Left forelimb (tissue), 1 donor: ENCODE measurements at regions not wholly inside any gene's neighbourhood (a gene's known extent, or its start where the extent isn't known, plus 50 kb on each side); places are given as distances from the start of the nearest gene placed in this dataset.
"Not testable (repeated sequence)": the region's sequence is repeated elsewhere in the genome, so short reads cannot be mapped to it uniquely, and the experiment has no call there.

Experiments
- DNase-seq: peaks from one replicate; pipeline ENCODE4 v3.0.0-alpha.2; 2018; ENCODE audit warnings: low spot score

- no peak for DNase-seq
These were observed 58.0 kb upstream of the AHI1 start for GRCh38 chr6:135555550-135555949.

GRCh38 chr6:135557582-135557981, 60.0 kb upstream of the AHI1 start:
- no peak for DNase-seq

- not testable (repeated sequence) for DNase-seq
These were observed 68.1 kb upstream of the AHI1 start for GRCh38 chr6:135565605-135566004.

GRCh38 chr6:135566311-135567068, 69.0 kb upstream of the AHI1 start:
- DNase-seq = no peak

- DNase-seq = no peak
These were observed 70.0 kb upstream of the AHI1 start for GRCh38 chr6:135567375-135568083.

- DNase-seq = no peak
These were observed 70.8 kb upstream of the AHI1 start for GRCh38 chr6:135568379-135568778.

GRCh38 chr6:135572051-135572450, 74.5 kb upstream of the AHI1 start:
- no peak for DNase-seq

- DNase-seq = no peak
These were observed 78.1 kb upstream of the AHI1 start for GRCh38 chr6:135575629-135576028.

GRCh38 chr6:135576055-135576454, 78.5 kb upstream of the AHI1 start:
- DNase-seq = no peak

- no peak for DNase-seq
These were observed 79.6 kb upstream of the AHI1 start for GRCh38 chr6:135577059-135577538.

GRCh38 chr6:135578976-135579375, 81.4 kb upstream of the AHI1 start:
- no peak for DNase-seq

GRCh38 chr6:135581211-135581610, 83.7 kb upstream of the AHI1 start:
- no peak for DNase-seq

- no peak for DNase-seq
These were observed 85.8 kb upstream of the AHI1 start for GRCh38 chr6:135583256-135583761.

GRCh38 chr6:135586388-135586787, 88.8 kb upstream of the AHI1 start:
- no peak for DNase-seq

- no peak for DNase-seq
These were observed 89.3 kb upstream of the AHI1 start for GRCh38 chr6:135586844-135587243.

GRCh38 chr6:135592276-135592675, 94.7 kb upstream of the AHI1 start:
- no peak for DNase-seq

- DNase-seq = no peak
These were observed 96.5 kb upstream of the AHI1 start for GRCh38 chr6:135594000-135594399.

GRCh38 chr6:135600086-135600702, 102.7 kb upstream of the AHI1 start:
- no peak for DNase-seq

GRCh38 chr6:135600931-135601330, 103.4 kb upstream of the AHI1 start:
- DNase-seq = no peak

GRCh38 chr6:135601857-135602256, 104.3 kb upstream of the AHI1 start:
- no peak for DNase-seq

- DNase-seq = no peak
These were observed 105.7 kb upstream of the AHI1 start for GRCh38 chr6:135603249-135603648.

- DNase-seq = no peak
These were observed 106.7 kb upstream of the AHI1 start for GRCh38 chr6:135604035-135604860.
